Liver (tissue), 8 donors: ENCODE measurements at regions not wholly inside any gene's neighbourhood (a gene's known extent, or its start where the extent isn't known, plus 50 kb on each side); places are given as distances from the start of the nearest gene placed in this dataset.

Source experiments
- DNase-seq: peaks from one replicate; pipeline ENCODE4 v3.0.0-alpha.2; 2017; ENCODE audit warnings: low spot score
- H3K27ac ChIP-seq, 2 donors: one replicate each; pipeline ENCODE4 v1.7.0; 2013; ENCODE audit warnings: inconsistent platforms in 2 of 2, low read length in 2 of 2, control low read depth in 1 of 2, low read depth in 1 of 2, mild to moderate bottlenecking in 1 of 2
- H3K27me3 ChIP-seq, 4 donors: one replicate each; pipeline versions ENCODE4 v1.6.1 to v1.7.0; 2013; ENCODE audit warnings: low read length in 3 of 4, inconsistent platforms in 1 of 4, mild to moderate bottlenecking in 1 of 4, moderate library complexity in 1 of 4; ENCODE audit not compliant: control insufficient read depth in 4 of 4, insufficient read depth in 4 of 4
- H3K36me3 ChIP-seq, 4 donors: one replicate each; pipeline versions ENCODE4 v1.6.1 to v1.7.0; 2013; ENCODE audit warnings: low read length in 3 of 4, mild to moderate bottlenecking in 3 of 4, low read depth in 1 of 4, moderate library complexity in 1 of 4; ENCODE audit not compliant: control insufficient read depth in 4 of 4, insufficient read depth in 3 of 4
- H3K4me1 ChIP-seq, 4 donors: one replicate each; pipeline versions ENCODE4 v1.6.1 to v1.7.0; 2013; ENCODE audit warnings: low read length in 3 of 4, mild to moderate bottlenecking in 3 of 4, moderate library complexity in 1 of 4; ENCODE audit not compliant: control insufficient read depth in 4 of 4, insufficient read depth in 4 of 4
- H3K4me3 ChIP-seq, 3 donors: one replicate each; pipeline versions ENCODE4 v1.6.1 to v1.7.0; 2013; ENCODE audit warnings: low read length in 3 of 3, control low read depth in 1 of 3, low read depth in 1 of 3, mild to moderate bottlenecking in 1 of 3
- H3K9ac ChIP-seq, 2 donors: one replicate each; pipeline ENCODE4 v1.7.0; 2013; ENCODE audit warnings: low read length in 2 of 2, mild to moderate bottlenecking in 2 of 2, moderate library complexity in 2 of 2, control low read depth in 1 of 2, low read depth in 1 of 2
- H3K9me3 ChIP-seq, 4 donors: one replicate each; pipeline versions ENCODE4 v1.6.1 to v1.7.0; 2013; ENCODE audit warnings: low read length in 3 of 4; ENCODE audit not compliant: control insufficient read depth in 4 of 4
- ATF3 ChIP-seq: IDR thresholded peaks from 2 replicates; pipeline ENCODE4 v1.6.1; 2016; ENCODE audit warnings: antibody characterized with exemption
- CTCF ChIP-seq: fragments of 150-350 bp; IDR thresholded peaks from 2 replicates; pipeline ENCODE4 v1.5.1; 2017; ENCODE audit warnings: improper control_type of control experiment, low read depth, low read length; ENCODE audit not compliant: missing input control
- FOXA1 ChIP-seq: IDR thresholded peaks from 2 replicates; pipeline ENCODE4 v1.6.1; 2016; ENCODE audit warnings: antibody characterized with exemption
- FOXA2 ChIP-seq: IDR thresholded peaks from 2 replicates; pipeline ENCODE4 v1.6.1; 2016; ENCODE audit warnings: antibody characterized with exemption
- GABPA ChIP-seq, 2 donors: IDR thresholded peaks in 1 of 2; conservative IDR thresholded peaks in 1 of 2; 2 replicates each; pipeline ENCODE4 v1.6.1; 2016; ENCODE audit warnings: antibody characterized with exemption in 2 of 2, mild to moderate bottlenecking in 1 of 2, moderate library complexity in 1 of 2
- HNF4A ChIP-seq, 2 donors: conservative IDR thresholded peaks; 2 replicates each; pipeline ENCODE4 v1.6.1; 2016; ENCODE audit warnings: antibody characterized with exemption in 2 of 2, mild to moderate bottlenecking in 2 of 2
- HNF4G ChIP-seq: IDR thresholded peaks from 2 replicates; pipeline ENCODE4 v1.6.1; 2016; ENCODE audit warnings: antibody characterized with exemption
- JUND ChIP-seq, 2 donors: IDR thresholded peaks; 2 replicates each; pipeline ENCODE4 v1.6.1; 2016; ENCODE audit warnings: antibody characterized with exemption in 2 of 2
- RAD21 ChIP-seq, 2 donors: IDR thresholded peaks; 2 replicates each; pipeline ENCODE4 v1.6.1; 2016; ENCODE audit warnings: antibody characterized with exemption in 2 of 2, mild to moderate bottlenecking in 2 of 2
- REST ChIP-seq: IDR thresholded peaks from 2 replicates; pipeline ENCODE4 v1.6.1; 2016; ENCODE audit warnings: antibody characterized with exemption, mild to moderate bottlenecking
- SP1 ChIP-seq: IDR thresholded peaks from 2 replicates; pipeline ENCODE4 v1.6.1; 2018; ENCODE audit warnings: antibody characterized with exemption, mild to moderate bottlenecking
- ZBTB33 ChIP-seq: IDR thresholded peaks from 2 replicates; pipeline ENCODE4 v1.6.1; 2016; ENCODE audit warnings: antibody characterized with exemption
- WGBS: extraction: QIAGEN DNeasy Blood & Tissue Kit; methylation state at CpG from one replicate; pipeline ENCODE4 v1.1.7; 2013; 5-methylcytosine and 5-hydroxymethylcytosine counted together
- TF ChIP-seq, protein P1 (sequence below): IDR thresholded peaks from 2 replicates; pipeline ENCODE4 v1.6.1; 2016; ENCODE audit warnings: antibody characterized with exemption
- donor health status: healthy.
- donor health status: healthy.
- donor health status: healthy.
- donor health status: healthy.
- donor health status: healthy.

DNA sequence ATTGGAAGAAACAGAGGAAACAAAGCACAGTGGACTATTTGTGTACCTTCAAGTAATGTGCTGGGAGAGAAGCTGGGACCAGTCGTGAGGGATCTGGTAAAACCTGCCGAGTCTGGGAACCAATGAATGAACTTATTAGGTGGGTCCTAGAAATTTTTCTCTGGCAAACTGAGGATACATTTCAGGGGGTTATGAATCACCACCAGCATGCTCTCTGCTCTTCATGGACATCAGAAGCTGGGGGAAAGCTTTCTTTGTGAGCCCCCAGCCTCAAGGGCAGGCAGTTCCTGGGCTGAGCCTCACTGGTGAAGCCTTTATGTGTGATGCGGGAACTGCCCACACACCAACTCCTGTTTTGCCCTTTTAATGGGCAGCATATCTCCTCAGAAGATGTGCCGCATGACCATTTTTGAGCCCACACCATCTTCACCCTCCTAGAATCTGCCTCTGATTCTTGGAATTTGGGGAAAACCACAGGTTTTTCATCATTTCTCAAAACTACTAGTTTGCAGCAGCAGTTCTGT lies 95.4 kb upstream of the ENPP6 start:
- H3K27me3 ChIP-seq, result no peaks in the 10 kb centered on the region
- H3K36me3 ChIP-seq, result no peaks in the 10 kb centered on the region
- TF ChIP-seq ATF3 (no peak), RAD21 (IDR thresholded peaks at IDR 0.05) (no peak), ZBTB33 (no peak), FOXA1 (no peak), HNF4A (conservative IDR thresholded peaks at IDR 0.05) (no peak), SP1 (no peak), JUND (IDR thresholded peaks at IDR 0.05) (no peak), HNF4G (no peak)
- no peaks in the 10 kb centered on the region for H3K9me3 ChIP-seq
- H3K9ac ChIP-seq, result no peak overlapping the region
- H3K4me1 ChIP-seq, result peaks cover 0 to 9% (median 1%) of the 10 kb centered on the region in 4 donors
- no peak overlapping the region for H3K4me3 ChIP-seq
- no peak overlapping the region for H3K27ac ChIP-seq
- no peak for DNase-seq
- 94% methylated on average over 4 of the region's 4 CpGs for WGBS

DNA sequence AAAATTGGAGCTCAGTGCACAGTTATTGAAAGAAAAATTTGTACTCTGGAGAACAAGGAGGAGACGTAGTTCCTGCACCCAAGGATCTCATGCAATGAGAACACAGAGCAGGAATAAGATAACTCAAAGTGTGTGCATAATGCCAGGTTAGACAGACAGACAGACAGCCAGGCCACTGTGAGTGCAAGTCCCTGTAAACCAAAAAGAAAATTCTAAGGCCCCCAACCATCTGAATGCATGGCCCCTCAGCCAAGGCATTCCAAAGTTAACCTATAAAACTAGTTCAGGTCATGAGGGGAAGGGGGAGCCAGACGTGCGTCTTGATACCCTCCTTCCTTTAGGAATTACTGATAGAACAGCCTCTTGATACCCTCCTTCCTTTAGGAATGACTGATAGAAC lies 94.5 kb upstream of the ENPP6 start:
- H3K9me3 ChIP-seq, result no peaks in the 10 kb centered on the region
- no peak overlapping the region for H3K9ac ChIP-seq
- H3K27me3 ChIP-seq, result no peaks in the 10 kb centered on the region
- WGBS, result 94% methylated on average over 3 of the region's 3 CpGs
- H3K4me1 ChIP-seq, result peaks cover 0 to 9% (median 1%) of the 10 kb centered on the region in 4 donors
- DNase-seq, result no peak
- no peaks in the 10 kb centered on the region for H3K36me3 ChIP-seq
- TF ChIP-seq HNF4A (conservative IDR thresholded peaks at IDR 0.05) (no peak), CTCF (no peak), GABPA (IDR thresholded peaks at IDR 0.05 in 1 of 2, conservative IDR thresholded peaks at IDR 0.05 in 1 of 2) (no peak), REST (no peak), HNF4G (no peak), SP1 (no peak), FOXA2 (no peak), JUND (IDR thresholded peaks at IDR 0.05) (no peak)
- TF ChIP-seq, protein P1, sequence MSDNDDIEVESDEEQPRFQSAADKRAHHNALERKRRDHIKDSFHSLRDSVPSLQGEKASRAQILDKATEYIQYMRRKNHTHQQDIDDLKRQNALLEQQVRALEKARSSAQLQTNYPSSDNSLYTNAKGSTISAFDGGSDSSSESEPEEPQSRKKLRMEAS, result no peak
- no peak overlapping the region for H3K27ac ChIP-seq
- no peak overlapping the region for H3K4me3 ChIP-seq
